GM21576 (cell line): ENCODE measurements at regions not wholly inside any gene's neighbourhood (a gene's known extent, or its start where the extent isn't known, plus 50 kb on each side); places are given as distances from the start of the nearest gene placed in this dataset.
"Not testable (repeated sequence)": the region's sequence is repeated elsewhere in the genome, so short reads cannot be mapped to it uniquely, and the experiment has no call there.

ENCODE experiments used
- ATAC-seq: cut with Tn5 transposase; IDR thresholded peaks from one replicate; pipeline ENCODE4 v1.9.1; 2021; ENCODE audit warnings: mild to moderate bottlenecking, moderate library complexity; ENCODE audit not compliant: unreplicated experiment

- no peak for ATAC-seq
Measured at GRCh38 chrX:140172401-140172800, 207.1 kb upstream of the CXorf66 start.

DNA sequence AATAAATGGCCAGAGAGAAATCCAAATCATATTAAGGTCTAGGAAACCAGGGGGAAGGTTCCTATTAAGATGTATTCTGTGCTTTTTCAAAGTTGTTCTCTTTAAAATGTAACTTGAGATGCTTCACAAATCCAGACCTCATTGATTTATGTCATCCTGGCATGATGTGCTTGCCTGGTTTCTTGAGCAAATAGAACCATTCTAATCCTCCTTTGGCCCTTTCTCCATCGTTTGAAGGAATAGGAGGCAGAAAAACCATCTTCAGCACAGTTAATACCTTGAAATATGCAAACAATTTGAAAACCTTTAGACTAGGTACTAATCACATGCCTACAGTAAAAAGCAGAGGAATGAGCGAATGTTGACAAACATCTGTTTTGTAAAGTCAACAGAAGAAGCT lies 202.2 kb upstream of the CXorf66 start:
- ATAC-seq = no peak

DNA sequence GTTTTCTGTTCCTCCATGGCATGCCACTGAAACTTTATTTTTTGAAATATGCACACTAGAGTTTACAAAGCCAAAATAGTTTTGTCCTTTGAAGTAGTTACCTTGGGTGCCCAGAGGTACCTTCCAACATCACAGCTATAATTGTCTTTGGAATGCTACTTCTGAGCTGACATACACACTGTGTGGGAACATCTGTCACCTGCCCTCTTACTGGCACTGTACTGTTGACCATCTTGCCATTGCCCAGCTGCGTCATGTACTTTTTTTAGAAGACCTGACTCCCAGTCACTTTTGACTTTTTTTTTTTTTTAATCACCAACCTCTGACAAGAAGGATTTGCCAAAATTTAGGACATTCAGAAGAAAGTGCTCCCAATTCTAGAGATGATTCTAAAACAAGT lies 200.5 kb upstream of the CXorf66 start:
- no peak for ATAC-seq

- ATAC-seq = no peak
Measured at GRCh38 chrX:140164391-140164790, 199.1 kb upstream of the CXorf66 start.

GRCh38 chrX:140163371-140164159 lies 198.2 kb upstream of the CXorf66 start:
- ATAC-seq = no peak

DNA sequence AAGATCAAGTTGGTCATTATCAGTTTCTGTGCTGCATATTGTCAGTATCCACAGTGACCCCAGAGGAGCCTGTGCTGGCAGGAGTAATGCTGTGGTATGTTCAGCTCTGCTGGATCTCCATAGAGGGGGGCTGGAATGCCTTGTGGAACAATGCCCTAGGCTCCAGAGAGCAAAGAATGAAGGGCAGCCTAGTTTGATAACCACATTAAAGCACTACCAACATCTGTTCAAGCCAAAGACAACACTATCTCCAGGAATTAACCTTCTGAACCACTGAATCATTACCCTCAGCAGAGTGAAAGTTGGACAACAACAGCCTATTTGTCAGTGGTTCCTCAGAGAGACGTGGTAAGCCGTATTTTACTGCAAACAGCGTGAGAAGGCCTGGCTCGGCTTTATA lies 192.3 kb upstream of the CXorf66 start:
- no peak for ATAC-seq

DNA sequence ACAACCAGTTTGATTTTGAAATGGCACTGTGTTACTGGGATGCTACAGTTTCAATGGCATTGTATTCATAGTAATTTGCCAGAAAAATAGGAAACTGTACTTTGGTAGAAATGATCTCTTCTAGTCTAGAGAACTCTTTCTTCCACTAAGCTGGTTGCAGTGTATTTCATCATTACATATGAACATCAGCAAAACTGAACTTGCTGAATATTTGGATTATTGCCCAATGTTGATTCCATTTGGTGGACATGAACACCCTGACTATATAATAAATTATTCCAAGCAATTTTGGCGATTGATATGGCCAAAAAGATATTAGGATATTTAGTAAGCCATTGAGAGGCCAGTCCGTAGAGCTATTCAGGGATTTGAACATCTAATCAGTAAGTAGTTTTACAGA lies 191.8 kb upstream of the CXorf66 start:
- no peak for ATAC-seq

DNA sequence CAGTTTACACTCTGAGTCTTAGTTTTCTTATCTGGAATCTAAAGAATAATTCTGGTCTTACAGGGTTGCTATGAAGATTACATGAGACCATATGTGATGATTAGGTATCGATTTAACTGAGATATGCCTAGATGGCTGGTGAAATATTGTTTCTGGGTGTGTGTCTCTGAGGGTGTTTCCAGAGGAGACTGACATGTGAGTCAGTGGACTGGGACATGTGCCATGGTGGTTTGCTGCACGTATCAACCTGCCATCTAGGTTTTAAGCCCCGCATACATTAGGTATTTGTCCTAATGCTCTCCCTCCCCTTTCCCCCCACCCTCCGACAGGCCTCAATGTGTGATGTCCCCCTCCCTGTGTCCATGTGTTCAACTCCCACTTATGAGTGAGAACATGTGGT lies 186.0 kb upstream of the CXorf66 start:
- ATAC-seq = no peak

GRCh38 chrX:140149761-140150160 lies 184.4 kb upstream of the CXorf66 start:
- ATAC-seq = no peak

GRCh38 chrX:140141444-140142029 lies 176.2 kb upstream of the CXorf66 start:
- peak; percentile 66 for ATAC-seq

GRCh38 chrX:140138492-140138891 lies 173.2 kb upstream of the CXorf66 start:
- ATAC-seq = not testable (repeated sequence)

DNA sequence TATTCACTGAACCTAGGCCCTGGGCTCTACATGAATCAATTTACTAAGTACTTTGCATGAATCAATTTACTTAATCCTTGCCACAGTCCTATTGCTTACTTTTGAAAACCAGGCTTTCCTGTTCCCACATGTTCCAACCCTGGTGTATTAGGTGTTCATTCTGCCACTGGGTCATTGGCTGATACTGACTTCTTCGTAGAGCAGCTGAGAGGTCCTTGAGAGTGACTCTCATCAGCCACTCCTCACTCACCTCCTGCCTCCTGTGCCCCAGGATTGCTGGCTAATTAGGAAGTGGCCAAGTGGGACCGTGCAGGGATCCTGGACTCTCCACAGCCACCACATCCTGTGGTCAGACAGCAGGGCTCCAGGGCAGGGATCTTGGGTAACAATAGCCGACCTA lies 172.7 kb upstream of the CXorf66 start:
- not testable (repeated sequence) for ATAC-seq

DNA sequence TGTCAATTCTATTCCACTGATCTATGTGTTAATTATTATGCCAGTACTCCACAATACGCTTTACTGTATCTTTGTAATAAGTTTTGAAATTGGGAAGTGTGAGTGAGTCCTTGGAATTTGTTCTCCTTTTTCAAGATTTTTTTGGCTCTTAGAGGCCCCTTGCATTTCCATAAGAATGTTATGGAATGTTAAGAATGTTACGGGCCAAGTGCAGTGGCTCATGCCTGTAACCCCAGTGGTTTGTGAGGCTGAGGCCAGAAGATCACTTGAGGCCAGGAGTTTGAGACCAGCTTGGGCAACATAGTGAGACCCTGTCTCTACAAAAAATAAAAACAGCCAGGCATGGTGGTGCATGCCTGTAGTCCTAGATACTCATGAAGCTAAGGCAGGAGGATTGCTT lies 167.6 kb upstream of the CXorf66 start:
- no peak for ATAC-seq

GRCh38 chrX:140123446-140123845 lies 158.1 kb upstream of the CXorf66 start:
- ATAC-seq = no peak

DNA sequence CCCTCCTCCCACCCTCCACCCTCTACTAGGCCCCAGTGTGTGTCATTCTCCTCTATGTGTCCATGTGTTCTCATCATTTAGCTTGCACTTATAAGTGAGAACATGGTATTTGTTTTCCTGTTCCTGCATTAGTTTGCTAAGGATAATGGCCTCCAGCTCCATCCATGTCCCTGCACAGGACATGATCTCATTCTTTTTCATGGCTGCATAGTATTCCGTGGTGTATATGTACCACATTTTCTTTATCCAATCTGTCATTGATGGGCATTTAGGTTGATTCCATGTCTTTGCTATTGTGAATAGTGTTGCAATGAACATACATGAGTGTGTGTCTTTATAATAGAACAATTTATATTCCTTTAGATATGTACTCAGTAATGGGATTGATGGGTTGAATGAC lies 148.7 kb upstream of the CXorf66 start:
- ATAC-seq = not testable (repeated sequence)

DNA sequence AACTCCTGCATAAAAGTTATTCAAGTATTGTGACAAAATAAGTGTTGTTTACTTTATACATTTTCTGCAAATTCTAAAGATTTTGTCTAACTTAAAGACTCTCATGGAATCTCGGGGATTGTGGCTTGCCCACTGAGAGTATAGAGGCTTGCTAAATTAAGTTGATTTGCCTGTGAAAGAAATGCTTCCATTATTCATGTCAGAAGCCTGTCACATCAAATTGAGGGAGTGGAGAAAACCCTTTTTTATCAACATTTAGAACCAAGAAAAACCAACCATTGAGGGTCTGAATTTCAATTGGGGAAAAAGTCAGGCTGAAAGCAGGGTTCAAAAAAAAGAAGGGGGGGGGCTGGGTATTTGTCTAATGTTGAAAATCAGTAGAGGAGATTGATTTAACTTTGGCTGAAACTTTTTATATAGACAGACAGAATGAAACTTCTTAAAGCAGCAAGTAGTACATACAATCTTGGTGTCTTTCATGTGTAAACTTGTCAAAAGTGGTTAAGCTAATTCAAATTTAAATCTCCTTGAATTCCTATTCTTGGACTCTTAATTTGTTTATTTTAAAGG lies 144.8 kb upstream of the CXorf66 start:
- ATAC-seq = no peak

- no peak for ATAC-seq
Measured at GRCh38 chrX:140104760-140105159, 139.4 kb upstream of the CXorf66 start.

DNA sequence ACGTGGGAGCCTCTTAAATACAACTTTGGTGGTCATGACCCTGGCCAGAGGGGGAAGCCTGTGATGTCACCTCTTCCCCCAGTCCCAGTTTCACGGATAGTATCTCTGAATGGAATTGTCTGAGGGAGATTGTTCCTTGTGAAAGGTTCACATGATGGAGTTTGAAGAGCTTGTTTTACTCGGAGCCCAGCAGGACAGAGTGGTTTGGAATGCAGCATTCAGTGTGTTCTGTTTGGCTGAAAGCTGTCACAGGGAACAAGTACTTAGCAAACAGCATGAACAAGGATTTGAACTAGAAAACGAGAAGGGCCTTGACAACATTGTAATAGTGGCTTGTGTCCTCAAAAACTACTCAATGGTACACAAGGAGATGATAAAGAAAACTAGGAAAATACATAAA lies 133.9 kb upstream of the CXorf66 start:
- ATAC-seq = no peak

- no peak for ATAC-seq
Measured at GRCh38 chrX:140092121-140092520, 126.8 kb upstream of the CXorf66 start.

DNA sequence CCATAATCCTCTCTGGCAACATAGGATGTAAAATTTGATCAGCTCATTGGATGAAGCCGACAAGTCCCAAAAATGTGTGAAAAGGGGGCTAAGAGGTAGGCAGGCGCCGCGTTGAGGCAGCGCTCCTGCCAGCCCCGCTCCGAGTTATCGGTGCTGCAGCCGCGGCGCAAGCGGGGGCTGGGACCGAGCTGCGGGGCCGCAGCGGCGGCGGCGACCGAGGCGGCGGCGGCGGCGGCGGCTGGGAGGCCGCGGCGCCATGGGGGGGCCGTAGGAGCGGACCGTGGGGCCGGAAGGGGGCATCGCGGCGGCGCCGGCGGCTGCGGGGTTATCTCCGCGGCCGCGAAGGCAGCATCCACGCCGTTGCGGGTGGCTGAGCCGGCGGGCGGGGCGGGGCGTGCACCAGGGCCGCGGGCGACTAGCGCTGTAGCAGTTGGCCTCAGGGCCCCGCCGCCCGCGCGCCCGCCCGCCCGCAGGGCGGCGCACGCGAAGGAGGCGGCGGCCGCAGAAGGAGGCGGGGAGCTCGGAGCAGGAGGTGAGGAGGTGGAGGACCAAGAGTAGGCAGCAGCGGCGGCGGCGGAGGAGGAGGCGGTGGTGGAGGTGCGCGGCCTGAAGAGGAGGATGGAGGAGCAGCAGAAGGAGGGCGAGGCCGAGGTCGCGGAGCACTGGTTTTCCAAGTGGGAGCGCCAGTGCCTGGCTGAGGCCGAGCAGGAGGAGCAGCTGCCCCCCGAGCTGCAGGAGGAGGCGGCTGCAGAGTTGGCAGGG lies 126.0 kb upstream of the CXorf66 start:
- no peak for ATAC-seq

DNA sequence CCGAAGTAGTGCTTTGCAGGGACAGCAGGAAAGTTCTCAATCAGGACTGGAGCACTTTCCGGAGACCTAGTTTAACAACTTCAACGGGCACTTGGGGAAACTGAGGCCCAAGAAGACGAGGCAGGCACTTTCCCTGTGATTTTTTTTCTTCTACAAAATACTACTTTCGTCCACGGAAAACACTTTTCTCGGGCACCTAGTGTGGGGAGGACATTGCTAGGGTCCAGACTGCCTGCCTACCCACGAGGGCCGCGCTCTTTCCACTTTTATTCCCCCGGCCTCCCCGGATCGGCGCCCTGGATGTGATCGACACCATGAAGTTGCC lies 125.4 kb upstream of the CXorf66 start:
- no peak for ATAC-seq

DNA sequence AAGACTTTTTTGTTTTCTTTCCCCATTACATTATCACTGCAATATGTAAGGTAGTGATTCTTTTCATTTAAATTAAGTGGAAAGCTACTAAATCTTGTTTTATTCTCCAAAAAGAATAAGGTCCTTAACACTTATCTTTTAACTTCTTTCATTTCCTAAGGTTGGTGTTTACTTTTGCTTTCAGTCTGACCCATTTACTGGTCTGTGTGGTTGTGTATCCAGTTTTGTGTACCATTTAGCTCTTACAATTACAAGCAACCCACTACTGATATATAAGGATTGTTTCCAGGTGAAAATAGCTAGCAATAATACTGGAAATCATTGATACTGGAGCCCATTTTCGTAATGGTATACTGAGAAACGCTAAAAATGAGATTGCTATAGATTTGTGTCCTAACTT lies 123.1 kb upstream of the CXorf66 start:
- ATAC-seq = no peak
